Loucy (cell line): ENCODE measurements at regions not wholly inside any gene's neighbourhood (a gene's known extent, or its start where the extent isn't known, plus 50 kb on each side); places are given as distances from the start of the nearest gene placed in this dataset.
A peak's percentile ranks its signal among the peaks of the same experiment; 100 is the strongest.

ENCODE experiments used
- H2AFZ ChIP-seq: fragments of 200-600 bp; sonication (generic); 2 replicates; pipeline ENCODE4 v1.6.0; 2016; ENCODE audit warnings: antibody characterized with exemption, mild to moderate bottlenecking, low read length, moderate library complexity
- H3F3A ChIP-seq: fragments of 200-600 bp; 2 replicates; pipeline ENCODE4 v1.6.0; 2016; ENCODE audit warnings: antibody characterized with exemption, low read depth, mild to moderate bottlenecking
- H3K27me3 ChIP-seq: fragments of 200-600 bp; sonication (generic); 2 replicates; pipeline ENCODE4 v1.6.1; 2014; ENCODE audit warnings: low read length, mild to moderate bottlenecking; ENCODE audit not compliant: insufficient read depth, poor library complexity, severe bottlenecking
- H3K36me3 ChIP-seq: fragments of 200-600 bp; sonication (generic); 2 replicates; pipeline ENCODE4 v1.6.1; 2016; ENCODE audit warnings: low read length; ENCODE audit not compliant: insufficient read depth
- H3K4me1 ChIP-seq: fragments of 200-600 bp; sonication (generic); 2 replicates; pipeline ENCODE4 v1.5.1; 2014; ENCODE audit warnings: low read length, mild to moderate bottlenecking; ENCODE audit not compliant: insufficient read depth, poor library complexity, severe bottlenecking
- H3K4me2 ChIP-seq: fragments of 200-600 bp; sonication (generic); 2 replicates; pipeline ENCODE4 v1.6.0; 2014; ENCODE audit warnings: antibody characterized with exemption, low read length, low read depth, mild to moderate bottlenecking; ENCODE audit not compliant: poor library complexity, severe bottlenecking
- H3K4me3 ChIP-seq: fragments of 200-600 bp; sonication (generic); 2 replicates; pipeline ENCODE4 v1.5.1; 2014; ENCODE audit warnings: low read length, mild to moderate bottlenecking, mixed read lengths; ENCODE audit not compliant: poor library complexity, severe bottlenecking
- H3K79me2 ChIP-seq: fragments of 200-600 bp; sonication (generic); 2 replicates; pipeline ENCODE4 v1.6.1; 2014; ENCODE audit warnings: low read length; ENCODE audit not compliant: insufficient read depth
- H3K9ac ChIP-seq: fragments of 200-600 bp; sonication (generic); 2 replicates; pipeline ENCODE4 v1.6.0; 2014; ENCODE audit warnings: mild to moderate bottlenecking, low read depth, low read length, moderate library complexity; ENCODE audit not compliant: poor library complexity, severe bottlenecking
- H3K9me2 ChIP-seq: fragments of 200-600 bp; sonication (generic); replicated peaks from 2 replicates; pipeline ENCODE4 v1.6.1; 2016; ENCODE audit warnings: low read depth, low read length, mixed read lengths
- H3K9me3 ChIP-seq: fragments of 200-600 bp; sonication (generic); 2 replicates; pipeline ENCODE4 v1.6.1; 2014; ENCODE audit warnings: mild to moderate bottlenecking, antibody characterized with exemption, low read length, low read depth; ENCODE audit not compliant: insufficient read depth
- H4K20me1 ChIP-seq: fragments of 200-600 bp; sonication (generic); 2 replicates; pipeline ENCODE4 v1.6.0; 2014; ENCODE audit warnings: antibody characterized with exemption, low read length, mild to moderate bottlenecking; ENCODE audit not compliant: insufficient read depth, poor library complexity, severe bottlenecking
- CTCF ChIP-seq: fragments of 200-600 bp; sonication (generic); conservative IDR thresholded peaks from 2 replicates; pipeline ENCODE4 v1.5.1; 2014; ENCODE audit warnings: mild to moderate bottlenecking, antibody characterized with exemption, low read length
- EZH2phosphoT487 ChIP-seq: fragments of 200-600 bp; IDR thresholded peaks from 2 replicates; pipeline ENCODE4 v1.6.1; 2018; ENCODE audit warnings: antibody characterized with exemption, mild to moderate bottlenecking, moderate library complexity, borderline replicate concordance

- Histone ChIP-seq H3K36me3 (no peaks in the 10 kb centered on the region), H4K20me1 (no peaks in the 10 kb centered on the region), H3K4me1 (no peaks in the 10 kb centered on the region), H3K27me3 (no peaks in the 10 kb centered on the region), H3F3A (no peaks in the 10 kb centered on the region), H3K9me3 (no peaks in the 10 kb centered on the region), H3K79me2 (no peaks in the 10 kb centered on the region), H3K4me2 (no peak overlapping the region), H2AFZ (peak overlapping the region; percentile 31; the same call in 1 of the 2 replicates), H3K9me2 (no peaks in the 10 kb centered on the region), H3K9ac (no peak overlapping the region), H3K4me3 (no peak overlapping the region)
- TF ChIP-seq EZH2phosphoT487 (no peak), CTCF (no peak)
Observed at GRCh38 chr2:13676269-13676668, 956.2 kb upstream of the LRATD1 start.

DNA sequence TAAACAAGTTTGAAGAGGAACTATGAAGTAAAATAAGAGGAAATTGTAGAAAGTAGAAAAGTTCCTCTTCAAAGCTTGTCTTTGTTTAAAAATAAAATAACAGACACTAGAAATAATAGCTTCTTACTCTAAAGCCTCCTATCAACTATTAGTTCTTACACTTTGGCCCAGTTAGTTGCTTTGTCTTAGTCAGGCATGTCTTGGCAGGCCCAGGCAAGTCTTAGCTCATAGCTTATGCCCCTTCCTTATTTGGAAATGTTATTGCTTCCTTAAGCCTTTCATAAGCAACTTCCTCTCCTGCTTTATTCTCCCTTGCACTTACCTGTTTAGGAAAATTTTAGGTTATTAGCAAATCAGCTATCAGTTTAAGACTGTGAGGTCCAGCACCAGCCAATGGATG lies 950.6 kb upstream of the LRATD1 start:
- no peaks in the 10 kb centered on the region for H3K27me3 ChIP-seq
- no peaks in the 10 kb centered on the region for H4K20me1 ChIP-seq

DNA sequence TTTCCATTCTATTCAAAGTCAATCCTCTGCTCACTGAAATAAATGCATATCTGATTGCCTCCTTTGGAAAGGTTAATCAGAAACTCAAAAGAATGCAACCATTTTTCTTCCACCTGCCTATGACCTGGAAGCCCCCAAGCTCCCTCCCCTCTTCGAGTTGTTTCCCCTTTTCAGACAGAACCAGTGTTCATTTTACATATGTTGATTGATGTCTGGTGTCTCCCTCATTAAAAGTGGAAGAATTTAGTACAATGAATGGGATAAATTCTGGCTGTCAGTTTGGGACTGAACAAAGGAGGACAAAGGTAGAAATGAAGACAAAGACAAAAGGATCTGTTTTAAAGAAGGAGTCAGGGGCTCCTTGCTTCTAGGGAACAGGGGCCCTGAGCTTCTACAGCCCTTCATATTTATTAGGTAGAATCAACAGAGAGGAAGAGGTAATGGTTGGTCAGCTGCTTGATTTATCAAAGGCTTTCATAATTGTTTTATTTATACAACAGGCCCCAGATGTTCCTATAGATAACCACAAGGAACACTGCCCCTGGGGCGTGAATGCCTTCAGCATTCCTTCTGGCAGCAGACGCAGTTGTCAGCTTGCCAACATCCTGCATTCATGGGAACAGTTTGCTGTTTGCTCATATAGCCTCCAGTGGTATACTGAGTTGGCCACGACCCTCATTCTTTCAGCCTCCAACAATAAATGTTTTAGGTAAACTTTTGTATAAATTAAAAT lies 949.8 kb upstream of the LRATD1 start:
- no peak overlapping the region for H3K4me2 ChIP-seq
- no peaks in the 10 kb centered on the region for H3K36me3 ChIP-seq
- H3K4me1 ChIP-seq = peaks cover 8% of the 10 kb centered on the region
- H3K27me3 ChIP-seq = no peaks in the 10 kb centered on the region
- TF ChIP-seq CTCF = no peak
- no peak for TF ChIP-seq EZH2phosphoT487
- H3K9me2 ChIP-seq = no peaks in the 10 kb centered on the region
- H3F3A ChIP-seq = no peaks in the 10 kb centered on the region
- H3K9ac ChIP-seq = no peak overlapping the region
- no peaks in the 10 kb centered on the region for H3K79me2 ChIP-seq
- no peaks in the 10 kb centered on the region for H4K20me1 ChIP-seq
- H2AFZ ChIP-seq = no peak overlapping the region
- H3K4me3 ChIP-seq = no peak overlapping the region
- H3K9me3 ChIP-seq = peaks cover 3% of the 10 kb centered on the region; the same call in 1 of the 2 replicates

More for the DNA sequence above, 950.6 kb upstream of the LRATD1 start:
- Histone ChIP-seq H3K9me3 (peaks cover 3% of the 10 kb centered on the region; the same call in 1 of the 2 replicates), H3K36me3 (no peaks in the 10 kb centered on the region), H3K4me1 (peaks cover 7% of the 10 kb centered on the region), H3K9ac (no peak overlapping the region), H2AFZ (no peak overlapping the region), H3K4me3 (no peak overlapping the region), H3F3A (no peaks in the 10 kb centered on the region), H3K4me2 (no peak overlapping the region), H3K79me2 (no peaks in the 10 kb centered on the region), H3K9me2 (no peaks in the 10 kb centered on the region)
- TF ChIP-seq CTCF (no peak), EZH2phosphoT487 (no peak)
